Aorta (tissue), 5 donors: ENCODE measurements at regions not wholly inside any gene's neighbourhood (a gene's known extent, or its start where the extent isn't known, plus 50 kb on each side); places are given as distances from the start of the nearest gene placed in this dataset.

ENCODE experiments used
- ATAC-seq: fragments of 200-7000 bp; cut with Tn5 transposase; one replicate; pipeline ENCODE4 v1.9.1; 2022; ENCODE audit warnings: moderate library complexity; ENCODE audit not compliant: low FRiP score
- DNase-seq, 2 donors: peaks; one replicate each; pipeline ENCODE4 v3.0.0-alpha.2; 2020
- H3K27ac ChIP-seq, 2 donors: one replicate each; pipeline ENCODE4 v1.5.1; 2013; ENCODE audit warnings: low read length in 2 of 2, mild to moderate bottlenecking in 2 of 2, moderate library complexity in 2 of 2, control low read depth in 1 of 2, inconsistent platforms in 1 of 2, low read depth in 1 of 2
- H3K27me3 ChIP-seq, 2 donors: one replicate each; pipeline ENCODE4 v1.6.1; 2013; ENCODE audit warnings: control low read depth in 1 of 2, low read length in 1 of 2, mild to moderate bottlenecking in 1 of 2, moderate library complexity in 1 of 2; ENCODE audit not compliant: insufficient read depth in 2 of 2, control insufficient read depth in 1 of 2
- H3K36me3 ChIP-seq, 2 donors: one replicate each; pipeline ENCODE4 v1.6.1; 2013; ENCODE audit warnings: control low read depth in 1 of 2, low read length in 1 of 2, mild to moderate bottlenecking in 1 of 2; ENCODE audit not compliant: insufficient read depth in 2 of 2, control insufficient read depth in 1 of 2
- H3K4me1 ChIP-seq, 2 donors: one replicate each; pipeline ENCODE4 v1.6.1; 2013; ENCODE audit warnings: low read length in 2 of 2, control low read depth in 1 of 2, mild to moderate bottlenecking in 1 of 2, moderate library complexity in 1 of 2; ENCODE audit not compliant: insufficient read depth in 2 of 2, control insufficient read depth in 1 of 2
- H3K4me3 ChIP-seq, 2 donors: one replicate each; pipeline ENCODE4 v1.5.1; 2013; ENCODE audit warnings: low read length in 2 of 2, control low read depth in 1 of 2, mild to moderate bottlenecking in 1 of 2
- H3K9me3 ChIP-seq: one replicate; pipeline ENCODE4 v1.6.1; 2013; ENCODE audit warnings: mild to moderate bottlenecking, low read length; ENCODE audit not compliant: control insufficient read depth
- WGBS, 2 donors: extraction: QIAGEN DNeasy Blood & Tissue Kit; methylation state at CpG; one replicate each; pipeline ENCODE4 v1.1.7; 2013; 5-methylcytosine and 5-hydroxymethylcytosine counted together
- intact Hi-C, 2 donors: fragments of 100-400 bp; cut with DNase I; formaldehyde crosslinking; loops; one replicate each; pipeline versions ENCODE4 v1.14.2 to v1.15.0; 2022
- donor health status: healthy with polysubstance abuse.
- donor health status: Bipolar disorder and iron deficiency.
- donor health status: DM: no; HTN: no; CAD: no.
- donor health status: DM: no; HTN: no; CAD: no.
- donor health status: DM: yes; HTN: yes; CAD: no.

DNA sequence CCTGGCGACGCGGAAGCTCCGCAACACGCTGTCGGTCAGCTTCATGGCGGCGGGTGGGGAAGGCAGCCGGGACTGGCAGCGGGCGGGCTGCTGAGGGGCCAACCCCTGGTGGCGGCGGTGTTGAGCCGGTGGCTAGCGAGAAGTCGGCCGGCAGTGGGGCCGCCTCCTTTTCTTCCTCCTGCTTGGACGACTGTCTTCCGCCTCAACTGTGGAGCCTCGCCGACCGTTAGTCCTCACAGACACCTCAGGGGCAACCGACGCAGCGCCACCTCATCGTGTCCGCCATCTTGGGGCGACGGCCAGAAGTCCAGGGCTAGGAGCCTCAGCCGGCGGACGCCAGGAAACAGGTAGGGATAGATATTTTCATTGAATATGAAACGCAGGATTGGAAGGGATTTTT, 875.1 kb downstream of the NSUN3 start:
- Histone ChIP-seq H3K27ac (no peak overlapping the region), H3K27me3 (no peaks in the 10 kb centered on the region), H3K4me1 (no peaks in the 10 kb centered on the region), H3K4me3 (no peak overlapping the region), H3K36me3 (no peaks in the 10 kb centered on the region), H3K9me3 (no peaks in the 10 kb centered on the region)
- intact Hi-C loops: no loop called here
- WGBS, 2 donors: 95 to 97% methylated on average over 34 of the region's 34 CpGs
- ATAC-seq: no peak
- peak in 1 of 2 donors; percentile 73 for DNase-seq

DNA sequence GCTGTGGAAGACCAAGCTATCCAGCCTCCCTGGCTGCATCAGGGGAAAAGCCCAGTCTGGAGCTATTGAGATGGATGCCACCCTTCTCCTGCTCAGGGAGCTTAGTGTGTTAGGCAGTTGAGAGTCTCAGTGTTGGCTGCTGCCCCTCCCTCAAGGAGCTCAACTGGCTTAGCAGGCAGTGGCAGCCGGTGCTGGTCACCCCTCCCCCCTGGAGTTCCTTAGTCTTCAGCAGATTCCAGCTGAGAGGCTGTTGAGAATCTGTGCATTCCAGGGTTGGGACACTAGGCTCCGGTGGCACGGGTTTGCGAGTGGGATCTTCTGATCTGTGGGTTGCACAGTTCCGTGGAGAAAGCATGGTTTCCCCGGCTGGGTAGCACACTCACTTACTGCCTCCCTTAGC, 883.8 kb downstream of the NSUN3 start:
- intact Hi-C loops: no loop called here
- WGBS, 2 donors: 91 to 92% methylated on average over 6 of the region's 6 CpGs
- no peaks in the 10 kb centered on the region for H3K4me1 ChIP-seq
- no peak overlapping the region for H3K4me3 ChIP-seq
- H3K27me3 ChIP-seq: no peaks in the 10 kb centered on the region
- H3K9me3 ChIP-seq: peaks cover 1% of the 10 kb centered on the region
- no peak for DNase-seq
- H3K36me3 ChIP-seq: no peaks in the 10 kb centered on the region
- no peak overlapping the region for H3K27ac ChIP-seq
- no peak for ATAC-seq

DNA sequence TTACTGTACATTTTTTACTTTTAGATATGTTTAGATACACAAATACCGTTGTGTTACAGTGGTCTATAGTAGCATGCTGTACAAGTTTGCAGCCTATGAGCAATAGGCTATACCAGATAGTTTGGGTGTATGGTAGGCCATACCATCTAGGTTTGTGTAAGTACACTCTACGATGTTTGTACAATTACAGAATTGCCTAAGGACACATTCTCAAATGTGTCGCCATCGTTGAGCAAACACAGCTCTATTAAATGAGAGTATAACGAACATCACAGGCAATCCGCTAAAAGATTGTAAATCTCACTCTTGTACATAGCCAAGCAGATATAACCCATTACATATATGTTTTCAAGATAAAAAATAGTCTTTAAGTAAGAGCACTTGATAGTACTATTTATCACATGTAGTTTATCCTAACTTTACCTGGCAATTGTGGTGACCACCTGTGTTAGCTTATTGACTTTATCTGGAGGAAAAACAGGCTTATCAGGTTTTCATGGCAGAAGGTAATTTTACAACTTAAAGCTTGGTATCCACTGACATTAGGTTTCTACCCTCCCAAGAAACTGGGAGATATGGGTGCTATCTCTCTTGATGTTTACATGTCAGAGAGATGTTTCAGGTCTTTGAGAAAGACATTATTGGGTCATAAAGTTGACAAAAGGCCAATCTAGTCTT, 898.7 kb downstream of the NSUN3 start:
- H3K4me1 ChIP-seq: no peaks in the 10 kb centered on the region
- no peak overlapping the region for H3K27ac ChIP-seq
- DNase-seq (no peak), ATAC-seq (no peak)
- no peaks in the 10 kb centered on the region for H3K36me3 ChIP-seq
- WGBS, 2 donors: 81 to 92% methylated on average over 6 of the region's 6 CpGs
- H3K4me3 ChIP-seq: no peak overlapping the region
- intact Hi-C loops: no loop called here
- no peaks in the 10 kb centered on the region for H3K9me3 ChIP-seq
- H3K27me3 ChIP-seq: no peaks in the 10 kb centered on the region

DNA sequence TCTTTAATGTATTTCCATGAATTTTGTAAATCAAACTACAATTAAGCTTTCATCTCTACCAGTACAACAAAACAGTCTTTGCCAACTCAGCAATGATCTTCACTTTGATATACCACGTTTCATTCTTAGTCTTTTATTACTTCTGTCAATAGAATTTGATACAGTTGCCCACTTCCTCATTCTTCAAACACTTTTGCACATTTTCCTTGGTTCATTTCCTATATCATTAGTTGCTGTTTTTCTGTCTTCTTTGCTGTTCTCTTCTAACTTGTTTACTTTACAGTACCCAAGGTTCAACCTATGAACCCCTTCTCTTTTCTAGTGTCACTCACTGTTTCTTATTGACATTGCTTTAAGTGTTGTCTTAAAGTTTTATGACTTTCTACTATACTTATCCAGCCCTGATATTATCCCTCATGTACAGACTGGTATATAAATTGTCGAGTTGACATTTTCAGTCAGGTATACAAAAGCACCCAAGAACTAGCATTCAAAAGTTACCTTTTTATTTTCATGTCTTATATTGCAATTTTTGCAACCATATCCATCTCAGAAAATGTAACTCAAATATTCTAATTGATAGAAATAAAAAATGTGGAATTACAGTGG, 903.1 kb downstream of the NSUN3 start:
- H3K36me3 ChIP-seq: no peaks in the 10 kb centered on the region
- no peaks in the 10 kb centered on the region for H3K27me3 ChIP-seq
- ATAC-seq (no peak), DNase-seq (no peak)
- no peaks in the 10 kb centered on the region for H3K9me3 ChIP-seq
- H3K4me1 ChIP-seq: no peaks in the 10 kb centered on the region
- intact Hi-C loops: no loop called here
- no peak overlapping the region for H3K4me3 ChIP-seq
- no peak overlapping the region for H3K27ac ChIP-seq
- 53 to 69% methylated on average over 2 of the region's 2 CpGs for WGBS, 2 donors

DNA sequence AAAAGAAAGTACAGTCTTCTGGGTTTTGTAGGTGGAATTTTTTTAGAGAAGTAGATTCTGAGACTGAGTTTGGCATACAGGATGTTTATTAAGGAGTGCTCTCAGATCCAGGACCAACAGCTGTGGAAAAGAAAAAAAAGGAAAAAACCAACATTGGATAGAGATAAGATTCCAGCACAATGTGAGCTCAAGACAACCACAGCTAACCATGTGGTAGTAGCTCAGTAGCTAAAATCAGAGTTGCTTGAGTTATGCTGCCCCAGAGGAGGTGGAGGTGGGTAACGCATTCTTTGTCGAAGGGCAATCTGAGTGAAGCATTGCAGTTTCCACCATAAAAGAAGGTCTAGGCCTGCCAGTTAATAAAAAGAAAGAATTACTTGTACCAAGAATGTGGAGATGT, 904.3 kb downstream of the NSUN3 start:
- intact Hi-C loops: no loop called here
- DNase-seq: no peak
- H3K9me3 ChIP-seq: peaks cover 2% of the 10 kb centered on the region
- H3K27me3 ChIP-seq: no peaks in the 10 kb centered on the region
- 22 to 26% methylated on average over 2 of the region's 2 CpGs for WGBS, 2 donors
- ATAC-seq: no peak
- no peak overlapping the region for H3K27ac ChIP-seq
- H3K4me1 ChIP-seq: no peaks in the 10 kb centered on the region
- H3K4me3 ChIP-seq: no peak overlapping the region
- no peaks in the 10 kb centered on the region for H3K36me3 ChIP-seq

DNA sequence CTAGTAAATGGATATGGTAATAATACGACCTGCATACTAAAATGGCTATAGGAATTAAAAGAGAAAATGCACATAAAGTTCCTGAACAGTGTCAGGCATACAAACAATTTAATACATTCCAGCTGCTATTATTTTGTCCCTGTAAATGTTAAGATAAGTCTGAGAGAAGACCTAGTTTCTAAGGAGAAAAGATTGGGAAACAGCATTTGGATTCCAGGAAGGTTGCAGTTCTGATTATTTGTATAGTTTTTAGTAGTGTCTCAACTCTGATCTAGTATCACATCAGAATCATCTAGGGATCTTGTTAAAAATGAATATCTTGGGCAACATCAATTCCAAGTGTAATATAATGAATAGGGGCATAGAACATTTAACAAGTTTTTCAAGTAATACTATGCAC, 905.7 kb downstream of the NSUN3 start:
- DNase-seq: no peak
- Histone ChIP-seq H3K27ac (no peak overlapping the region), H3K27me3 (no peaks in the 10 kb centered on the region), H3K36me3 (no peaks in the 10 kb centered on the region), H3K9me3 (peaks cover 2% of the 10 kb centered on the region), H3K4me1 (no peaks in the 10 kb centered on the region), H3K4me3 (no peak overlapping the region)
- ATAC-seq: no peak
- WGBS, 2 donors: 70 to 77% methylated on average over 1 of the region's 1 CpG
- intact Hi-C loops: no loop called here

DNA sequence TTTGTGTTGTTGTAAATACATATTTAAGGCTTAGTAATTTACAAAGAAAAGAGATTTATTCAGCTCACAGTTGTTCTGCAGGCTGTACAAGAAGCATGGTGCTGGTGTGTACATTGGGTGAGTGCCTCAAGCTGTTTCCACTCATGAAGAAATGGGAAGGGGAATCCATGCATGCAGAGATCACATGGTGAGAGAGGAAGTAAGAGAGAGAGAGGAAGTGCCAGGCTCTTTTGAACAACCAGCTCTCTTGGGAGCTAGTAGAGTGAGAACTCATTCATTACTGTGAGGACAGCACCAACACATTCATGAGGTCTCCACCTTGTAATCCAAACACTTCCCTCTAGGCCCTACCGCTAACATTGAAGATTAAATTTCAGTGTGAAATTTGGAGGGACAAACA, 909.2 kb downstream of the NSUN3 start:
- H3K36me3 ChIP-seq: no peaks in the 10 kb centered on the region
- ATAC-seq: no peak
- H3K9me3 ChIP-seq: peaks cover 2% of the 10 kb centered on the region
- intact Hi-C loops: no loop called here
- H3K27me3 ChIP-seq: no peaks in the 10 kb centered on the region
- WGBS, 2 donors: 63 to 84% methylated on average over 1 of the region's 1 CpG
- H3K4me1 ChIP-seq: no peaks in the 10 kb centered on the region
- no peak for DNase-seq
- H3K27ac ChIP-seq: no peak overlapping the region
- H3K4me3 ChIP-seq: no peak overlapping the region

DNA sequence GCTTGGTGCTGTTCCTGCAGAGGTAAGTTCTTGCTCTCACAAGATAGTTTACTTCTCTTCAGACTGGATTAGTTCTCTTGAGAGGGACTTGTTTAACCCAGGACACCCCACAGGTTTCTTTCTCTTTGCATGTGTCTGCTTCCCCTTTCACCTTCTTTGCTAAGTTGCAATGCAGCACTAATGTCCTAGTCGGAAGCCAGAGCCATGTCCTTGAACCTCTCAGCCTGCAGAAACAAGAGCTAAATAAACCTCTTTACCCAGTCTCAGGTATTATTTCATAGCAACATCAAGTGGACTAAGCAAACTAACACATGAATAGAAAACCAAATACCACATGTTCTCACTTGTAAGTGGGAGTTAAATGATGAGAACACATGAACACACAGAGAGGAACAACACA, 915.2 kb downstream of the NSUN3 start:
- no peak overlapping the region for H3K4me3 ChIP-seq
- intact Hi-C loops: no loop called here
- WGBS, 2 donors: 86 to 94% methylated on average over 1 of the region's 1 CpG
- H3K36me3 ChIP-seq: no peaks in the 10 kb centered on the region
- DNase-seq (no peak), ATAC-seq (no peak)
- no peaks in the 10 kb centered on the region for H3K9me3 ChIP-seq
- no peaks in the 10 kb centered on the region for H3K4me1 ChIP-seq
- H3K27me3 ChIP-seq: no peaks in the 10 kb centered on the region
- H3K27ac ChIP-seq: no peak overlapping the region

DNA sequence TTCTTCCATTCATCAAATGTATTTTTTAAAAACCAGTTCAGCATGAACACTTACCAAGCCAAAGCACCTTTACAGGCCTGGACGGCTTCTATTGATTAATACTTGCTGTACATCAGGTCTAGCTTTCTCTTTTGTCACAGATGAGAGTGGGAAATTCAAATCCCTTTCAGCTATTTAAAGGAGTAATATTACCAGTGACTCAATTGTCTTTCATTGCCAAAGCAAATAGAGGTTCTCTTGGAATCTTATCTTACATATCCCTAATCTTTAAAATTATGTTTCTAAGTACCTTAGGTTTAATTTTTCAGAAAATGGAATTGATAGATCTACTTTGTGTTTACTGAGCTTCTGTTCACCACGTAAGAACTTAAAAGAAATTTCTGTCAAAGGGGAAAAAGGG, 922.9 kb downstream of the NSUN3 start:
- H3K4me3 ChIP-seq: no peak overlapping the region
- intact Hi-C loops: no loop called here
- no peaks in the 10 kb centered on the region for H3K27me3 ChIP-seq
- DNase-seq: no peak
- peaks cover 1% of the 10 kb centered on the region for H3K9me3 ChIP-seq
- no peaks in the 10 kb centered on the region for H3K4me1 ChIP-seq
- 39 to 48% methylated on average over 2 of the region's 2 CpGs for WGBS, 2 donors
- no peak for ATAC-seq
- H3K36me3 ChIP-seq: no peaks in the 10 kb centered on the region
- H3K27ac ChIP-seq: no peak overlapping the region
